Stomach (tissue), 8 donors: ENCODE measurements at regions not wholly inside any gene's neighbourhood (a gene's known extent, or its start where the extent isn't known, plus 50 kb on each side); places are given as distances from the start of the nearest gene placed in this dataset.

Experiments
- DNase-seq, 2 donors: peaks; one replicate each; pipeline versions ENCODE4 v3.0.0 to v3.0.0-alpha.2; 2013 to 2019
- H3K27ac ChIP-seq, 5 donors: fragments of 200-600 bp in 4 of 5; sonication (generic) in 4 of 5; one replicate each; pipeline ENCODE4 v1.5.1; 2013 to 2019; ENCODE audit warnings: mild to moderate bottlenecking in 1 of 5, moderate library complexity in 1 of 5
- H3K27me3 ChIP-seq, 3 donors: fragments of 200-600 bp; sonication (generic); one replicate each; pipeline ENCODE4 v1.5.1; 2017 to 2019; ENCODE audit warnings: mixed run types in 1 of 3
- H3K36me3 ChIP-seq, 4 donors: fragments of 200-600 bp; sonication (generic); 1 replicate in 3 of 4; 2 replicates in 1 of 4; pipeline ENCODE4 v1.5.1; 2016 to 2019
- H3K4me1 ChIP-seq, 4 donors: fragments of 200-600 bp; sonication (generic); one replicate each; pipeline ENCODE4 v1.5.1; 2016 to 2019
- H3K4me3 ChIP-seq, 4 donors: fragments of 200-600 bp; sonication (generic) in 3 of 4; one replicate each; pipeline ENCODE4 v1.5.1; 2016 to 2019; ENCODE audit warnings: mild to moderate bottlenecking in 1 of 4
- H3K9me3 ChIP-seq, 4 donors: fragments of 200-600 bp; sonication (generic); one replicate each; pipeline ENCODE4 v1.5.1; 2016 to 2019
- EP300 ChIP-seq: sonication (generic); formaldehyde crosslinking; IDR thresholded peaks from one replicate; pipeline ENCODE4 v1.6.1; 2017; ENCODE audit warnings: antibody characterized with exemption
- POLR2A ChIP-seq, 4 donors: fragments of 450-650 bp; IDR thresholded peaks; one replicate each; pipeline ENCODE4 v1.6.1; 2016; ENCODE audit warnings: antibody characterized with exemption in 4 of 4, control low read depth in 2 of 4, mild to moderate bottlenecking in 1 of 4, moderate library complexity in 1 of 4
- POLR2AphosphoS5 ChIP-seq, 3 donors: sonication (generic); formaldehyde crosslinking; IDR thresholded peaks; one replicate each; pipeline ENCODE4 v1.6.1; 2016; ENCODE audit warnings: antibody characterized with exemption in 3 of 3
- whole genome bisulfite sequencing, 5 donors: extraction: QIAGEN DNeasy Blood & Tissue Kit in 3 of 5; methylation state at CpG; one replicate each; pipeline versions ENCODE4 v1.1.5 to v1.1.7; 2013 to 2018; 5-methylcytosine and 5-hydroxymethylcytosine counted together
- intact Hi-C: fragments of 100-400 bp; cut with DNase I; formaldehyde crosslinking; loops from one replicate; pipeline ENCODE4 v1.15.1; 2023; ENCODE audit warnings: low total_unique reads
- TF ChIP-seq, protein P1 (sequence below), 7 experiments: fragments of 450-650 bp in 4 of 7; fragments of 200-600 bp in 3 of 7; sonication (generic) in 3 of 7; IDR thresholded peaks; one replicate each; pipeline ENCODE4 v1.5.1; 2016 to 2019; ENCODE audit warnings: antibody characterized with exemption in 7 of 7, control low read depth in 2 of 7, mild to moderate bottlenecking in 1 of 7
- donor health status: healthy with polysubstance abuse.
- donor health status: Bipolar disorder and iron deficiency.
- donor health status: healthy.

DNA sequence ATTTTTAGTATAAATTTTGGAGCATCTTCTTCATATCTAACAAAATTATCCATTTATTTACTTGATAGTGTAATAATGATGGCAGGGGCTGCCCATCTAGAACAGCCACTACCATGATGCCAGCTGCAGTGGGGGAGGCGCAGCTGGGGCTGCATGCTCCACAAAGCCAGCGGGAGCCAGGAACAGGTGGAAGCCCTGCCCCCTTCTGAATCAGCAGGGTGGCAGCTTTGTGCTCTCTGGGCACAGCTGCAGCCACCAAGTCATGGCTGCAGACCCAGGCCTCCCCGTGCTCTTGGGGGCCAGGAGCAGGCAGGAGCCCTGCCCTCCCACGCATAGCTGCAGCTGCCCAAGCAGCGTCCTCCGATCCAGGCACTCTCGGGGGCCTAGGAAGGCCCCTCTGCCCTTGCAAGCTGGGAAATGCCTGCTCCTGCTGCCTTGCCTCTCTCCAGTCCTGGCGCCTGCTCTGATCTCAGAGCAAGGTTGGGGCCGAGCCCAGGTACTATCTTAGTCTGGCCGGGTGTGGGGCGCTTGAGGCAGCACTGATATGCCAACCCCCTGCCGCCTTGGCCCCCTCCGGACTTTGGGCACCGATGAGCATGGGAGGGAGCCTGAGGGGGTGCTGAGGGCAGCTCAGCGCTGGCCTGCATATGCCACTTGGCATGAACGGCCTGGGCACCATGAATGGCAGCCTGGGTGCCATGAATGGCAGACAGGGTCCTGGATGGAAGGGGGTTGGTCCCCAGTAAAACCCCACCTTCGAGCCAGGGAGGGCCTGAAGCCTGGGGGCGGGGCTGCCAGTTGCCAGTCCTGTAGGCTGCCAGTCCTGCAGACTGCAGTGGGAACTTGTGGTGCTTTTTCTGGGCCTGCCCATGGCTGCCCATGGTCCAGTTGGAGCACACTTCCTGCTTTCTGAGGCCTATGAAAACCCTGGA is 1110.8 kb upstream of the POT1 start:
- no peak overlapping the region for H3K4me3 ChIP-seq
- H3K36me3 ChIP-seq: no peaks in the 10 kb centered on the region
- WGBS, 5 donors: 56 to 84% (median 75%) methylated on average over 2 to 18 of the region's 18 CpGs
- no peak for TF ChIP-seq POLR2AphosphoS5 (IDR thresholded peaks at IDR 0.05)
- TF ChIP-seq POLR2A (IDR thresholded peaks at IDR 0.05): no peak
- no peak for TF ChIP-seq EP300
- TF ChIP-seq, protein P1, sequence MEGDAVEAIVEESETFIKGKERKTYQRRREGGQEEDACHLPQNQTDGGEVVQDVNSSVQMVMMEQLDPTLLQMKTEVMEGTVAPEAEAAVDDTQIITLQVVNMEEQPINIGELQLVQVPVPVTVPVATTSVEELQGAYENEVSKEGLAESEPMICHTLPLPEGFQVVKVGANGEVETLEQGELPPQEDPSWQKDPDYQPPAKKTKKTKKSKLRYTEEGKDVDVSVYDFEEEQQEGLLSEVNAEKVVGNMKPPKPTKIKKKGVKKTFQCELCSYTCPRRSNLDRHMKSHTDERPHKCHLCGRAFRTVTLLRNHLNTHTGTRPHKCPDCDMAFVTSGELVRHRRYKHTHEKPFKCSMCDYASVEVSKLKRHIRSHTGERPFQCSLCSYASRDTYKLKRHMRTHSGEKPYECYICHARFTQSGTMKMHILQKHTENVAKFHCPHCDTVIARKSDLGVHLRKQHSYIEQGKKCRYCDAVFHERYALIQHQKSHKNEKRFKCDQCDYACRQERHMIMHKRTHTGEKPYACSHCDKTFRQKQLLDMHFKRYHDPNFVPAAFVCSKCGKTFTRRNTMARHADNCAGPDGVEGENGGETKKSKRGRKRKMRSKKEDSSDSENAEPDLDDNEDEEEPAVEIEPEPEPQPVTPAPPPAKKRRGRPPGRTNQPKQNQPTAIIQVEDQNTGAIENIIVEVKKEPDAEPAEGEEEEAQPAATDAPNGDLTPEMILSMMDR (IDR thresholded peaks at IDR 0.05): no peak
- no peaks in the 10 kb centered on the region for H3K4me1 ChIP-seq
- no peak for DNase-seq
- intact Hi-C loops: no loop called here
- no peak overlapping the region for H3K27ac ChIP-seq
- H3K27me3 ChIP-seq: no peaks in the 10 kb centered on the region
- H3K9me3 ChIP-seq: peaks cover 0 to 14% (median 13%) of the 10 kb centered on the region in 4 donors

DNA sequence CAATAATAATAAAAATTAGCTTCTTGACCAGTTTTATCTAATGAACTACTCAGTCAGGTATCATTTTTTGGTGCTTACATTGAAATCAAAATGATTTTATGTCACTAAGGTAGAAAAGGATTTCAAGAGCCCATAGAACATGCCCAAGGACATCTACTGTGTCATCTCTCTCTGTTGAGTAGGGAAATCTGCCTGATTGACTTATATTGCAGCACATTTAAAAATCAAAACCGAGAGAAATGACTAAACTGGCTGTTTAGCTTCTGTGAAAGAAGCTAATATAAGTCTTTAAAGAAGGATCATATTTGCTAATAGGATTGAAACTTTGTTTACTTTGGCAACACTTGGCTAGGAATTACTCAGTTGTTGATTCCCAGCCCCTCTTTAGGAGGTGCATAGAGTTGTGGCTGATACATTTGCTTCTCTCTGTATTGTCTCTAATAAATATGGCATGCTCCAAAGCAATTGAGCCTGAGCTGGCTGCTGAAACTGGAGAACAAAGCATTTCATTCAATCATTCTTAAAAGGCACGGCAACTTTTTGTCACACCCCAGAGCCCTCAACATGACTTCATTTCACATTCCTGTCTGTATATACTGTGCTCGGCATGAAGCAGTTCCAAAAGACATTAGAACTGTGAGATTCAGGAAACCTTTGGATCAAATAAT is 1096.9 kb upstream of the POT1 start:
- Histone ChIP-seq H3K27me3 (no peaks in the 10 kb centered on the region), H3K27ac (no peak overlapping the region), H3K36me3 (no peaks in the 10 kb centered on the region), H3K9me3 (no peaks in the 10 kb centered on the region), H3K4me3 (no peak overlapping the region), H3K4me1 (no peaks in the 10 kb centered on the region)
- DNase-seq: peak in 1 of 2 donors; percentile 20
- intact Hi-C loops: no loop called here
- TF ChIP-seq POLR2AphosphoS5 (IDR thresholded peaks at IDR 0.05) (no peak), EP300 (no peak), POLR2A (IDR thresholded peaks at IDR 0.05) (no peak)
- TF ChIP-seq, protein P1 (IDR thresholded peaks at IDR 0.05): no peak
- WGBS, 5 donors: 12 to 24% (median 16%) methylated on average over 3 of the region's 3 CpGs

DNA sequence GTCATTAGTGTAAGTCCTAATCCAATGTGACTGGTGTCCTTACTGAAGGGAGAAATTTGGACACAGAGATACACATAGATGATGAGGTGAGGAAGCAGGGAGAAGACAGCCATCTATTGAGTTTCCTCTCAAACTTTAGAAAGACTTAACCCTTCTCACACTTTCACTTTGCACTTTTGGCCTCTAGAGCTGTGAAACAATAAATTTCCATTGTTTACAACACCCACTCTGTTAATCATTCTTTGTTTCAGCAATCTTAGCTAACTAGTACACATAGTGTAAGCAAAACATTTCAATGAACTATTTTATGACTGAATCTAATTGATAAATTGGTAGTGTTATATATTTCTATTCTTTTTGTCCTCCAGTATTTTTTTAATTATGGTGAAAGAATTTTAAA is 1092.8 kb upstream of the POT1 start:
- Histone ChIP-seq H3K4me3 (no peak overlapping the region), H3K27me3 (no peaks in the 10 kb centered on the region), H3K27ac (no peak overlapping the region), H3K4me1 (no peaks in the 10 kb centered on the region), H3K36me3 (no peaks in the 10 kb centered on the region), H3K9me3 (no peaks in the 10 kb centered on the region)
- DNase-seq: no peak
- TF ChIP-seq POLR2AphosphoS5 (IDR thresholded peaks at IDR 0.05) (no peak), EP300 (no peak), POLR2A (IDR thresholded peaks at IDR 0.05) (no peak)
- TF ChIP-seq, protein P1 (IDR thresholded peaks at IDR 0.05): no peak
- intact Hi-C loops: no loop called here

DNA sequence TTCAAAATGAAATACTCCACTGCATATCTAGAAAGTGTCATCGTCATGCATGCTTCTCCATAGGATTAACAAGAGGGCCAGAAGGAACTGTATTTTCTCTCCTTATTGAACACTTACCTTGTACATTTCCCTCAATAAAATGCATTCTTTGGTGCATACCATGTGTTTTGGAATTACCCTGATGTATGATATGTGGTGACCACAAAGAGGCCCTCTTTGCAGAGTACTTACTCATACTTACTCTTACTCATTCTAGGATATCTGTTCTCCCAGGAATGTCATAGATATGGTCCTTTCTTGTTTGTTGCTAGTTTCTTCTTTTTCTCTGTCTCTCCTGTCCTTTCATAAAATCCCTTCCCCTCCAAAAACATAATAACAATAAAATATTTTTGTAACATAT is 1087.1 kb upstream of the POT1 start:
- WGBS, 5 donors: 73 to 91% (median 86%) methylated on average over 1 of the region's 1 CpG
- no peak overlapping the region for H3K4me3 ChIP-seq
- no peaks in the 10 kb centered on the region for H3K27me3 ChIP-seq
- no peaks in the 10 kb centered on the region for H3K4me1 ChIP-seq
- no peaks in the 10 kb centered on the region for H3K9me3 ChIP-seq
- intact Hi-C loops: no loop called here
- H3K27ac ChIP-seq: no peak overlapping the region
- TF ChIP-seq, protein P1 (IDR thresholded peaks at IDR 0.05): no peak
- TF ChIP-seq POLR2A (IDR thresholded peaks at IDR 0.05): no peak
- TF ChIP-seq EP300: no peak
- no peak for TF ChIP-seq POLR2AphosphoS5 (IDR thresholded peaks at IDR 0.05)
- DNase-seq: no peak
- no peaks in the 10 kb centered on the region for H3K36me3 ChIP-seq
